NCI-H2196 treated with DMSO at 0.1 percent for 48 hours (cell line): ENCODE measurements at regions not wholly inside any gene's neighbourhood (a gene's known extent, or its start where the extent isn't known, plus 50 kb on each side); places are given as distances from the start of the nearest gene placed in this dataset.
"Not testable (repeated sequence)": the region's sequence is repeated elsewhere in the genome, so short reads cannot be mapped to it uniquely, and the experiment has no call there.

ENCODE experiments used
- DNase-seq: peaks from one replicate; lab custom pipeline; 2025; ENCODE audit not compliant: unreplicated experiment; lab: John Stamatoyannopoulos, UW

GRCh38 chr5:33205079-33205478, 235.7 kb upstream of the TARS1 start:
- no peak for DNase-seq

GRCh38 chr5:33205727-33206410, 234.9 kb upstream of the TARS1 start:
- no peak for DNase-seq

GRCh38 chr5:33206962-33207506, 233.7 kb upstream of the TARS1 start:
- DNase-seq, result no peak

GRCh38 chr5:33209252-33209651, 231.5 kb upstream of the TARS1 start:
- DNase-seq, result no peak

- DNase-seq, result not testable (repeated sequence)
Observed at GRCh38 chr5:33210221-33210620, 230.5 kb upstream of the TARS1 start.

GRCh38 chr5:33210978-33211377, 229.8 kb upstream of the TARS1 start:
- DNase-seq, result no peak

GRCh38 chr5:33212439-33212838, 228.3 kb upstream of the TARS1 start:
- DNase-seq, result no peak

- no peak for DNase-seq
Observed at GRCh38 chr5:33212900-33213299, 227.9 kb upstream of the TARS1 start.

- DNase-seq, result no peak
Observed at GRCh38 chr5:33223563-33224284, 217.0 kb upstream of the TARS1 start.

GRCh38 chr5:33224285-33224961, 216.3 kb upstream of the TARS1 start:
- DNase-seq, result no peak

GRCh38 chr5:33227247-33227646, 213.5 kb upstream of the TARS1 start:
- DNase-seq, result no peak

- DNase-seq, result no peak
Observed at GRCh38 chr5:33227746-33228145, 213.0 kb upstream of the TARS1 start.

GRCh38 chr5:33228149-33228548, 212.6 kb upstream of the TARS1 start:
- no peak for DNase-seq

- DNase-seq, result no peak
Observed at GRCh38 chr5:33229216-33229615, 211.5 kb upstream of the TARS1 start.

- no peak for DNase-seq
Observed at GRCh38 chr5:33230467-33231078, 210.2 kb upstream of the TARS1 start.

- DNase-seq, result no peak
Observed at GRCh38 chr5:33231214-33231710, 209.5 kb upstream of the TARS1 start.

- no peak for DNase-seq
Observed at GRCh38 chr5:33231935-33232334, 208.8 kb upstream of the TARS1 start.

- DNase-seq, result no peak
Observed at GRCh38 chr5:33232731-33233505, 207.8 kb upstream of the TARS1 start.

- no peak for DNase-seq
Observed at GRCh38 chr5:33235304-33235703, 205.5 kb upstream of the TARS1 start.

- no peak for DNase-seq
Observed at GRCh38 chr5:33235824-33236223, 204.9 kb upstream of the TARS1 start.
